ENCODE measurements at regions not wholly inside any gene's neighbourhood (a gene's known extent, or its start where the extent isn't known, plus 50 kb on each side); places are given as distances from the start of the nearest gene placed in this dataset.
A peak's percentile ranks its signal among the peaks of the same experiment; 100 is the strongest.

GRCh38 chr3:5270666-5271371, 83.3 kb downstream of the EDEM1 start:
- no peak for DNase-seq (ENCODE audit: low read depth in 2 of 3, low spot score in 2 of 3)

- DNase-seq (ENCODE audit: low read depth in 2 of 3, low spot score in 2 of 3) = no peak
Measured at GRCh38 chr3:5271372-5271683, 83.8 kb downstream of the EDEM1 start.

GRCh38 chr3:5272387-5272786, 84.9 kb downstream of the EDEM1 start:
- DNase-seq (ENCODE audit: low read depth in 2 of 3, low spot score in 2 of 3) = no peak

- no peak for DNase-seq (ENCODE audit: low read depth in 2 of 3, low spot score in 2 of 3)
Measured at GRCh38 chr3:5274091-5274490, 86.6 kb downstream of the EDEM1 start.

- no peak for DNase-seq (ENCODE audit: low read depth in 2 of 3, low spot score in 2 of 3)
Measured at GRCh38 chr3:5275529-5275928, 88.0 kb downstream of the EDEM1 start.

- no peak for DNase-seq (ENCODE audit: low read depth in 2 of 3, low spot score in 2 of 3)
Measured at GRCh38 chr3:5276934-5277333, 89.4 kb downstream of the EDEM1 start.

GRCh38 chr3:5277612-5278236, 90.2 kb downstream of the EDEM1 start:
- no peak for DNase-seq (ENCODE audit: low read depth in 2 of 3, low spot score in 2 of 3)

- no peak for DNase-seq (ENCODE audit: low read depth in 2 of 3, low spot score in 2 of 3)
Measured at GRCh38 chr3:5278666-5279065, 91.2 kb downstream of the EDEM1 start.

- DNase-seq (ENCODE audit: low read depth in 2 of 3, low spot score in 2 of 3) = no peak
Measured at GRCh38 chr3:5282703-5283102, 95.2 kb downstream of the EDEM1 start.

GRCh38 chr3:5285439-5285838, 97.9 kb downstream of the EDEM1 start:
- DNase-seq (ENCODE audit: low read depth in 2 of 3, low spot score in 2 of 3) = no peak

- DNase-seq (ENCODE audit: low read depth in 2 of 3, low spot score in 2 of 3) = no peak
Measured at GRCh38 chr3:5290915-5291314, 103.4 kb downstream of the EDEM1 start.

- DNase-seq (ENCODE audit: low read depth in 2 of 3, low spot score in 2 of 3) = no peak
Measured at GRCh38 chr3:5292512-5292911, 105.0 kb downstream of the EDEM1 start.

- no peak for DNase-seq (ENCODE audit: low read depth in 2 of 3, low spot score in 2 of 3)
Measured at GRCh38 chr3:5293207-5293606, 105.7 kb downstream of the EDEM1 start.

- DNase-seq (ENCODE audit: low read depth in 2 of 3, low spot score in 2 of 3) = no peak
Measured at GRCh38 chr3:5294356-5294755, 106.8 kb downstream of the EDEM1 start.

- DNase-seq (ENCODE audit: low read depth in 2 of 3, low spot score in 2 of 3) = no peak
Measured at GRCh38 chr3:5295191-5295690, 107.7 kb downstream of the EDEM1 start.

GRCh38 chr3:5296362-5296761, 108.9 kb downstream of the EDEM1 start:
- DNase-seq (ENCODE audit: low read depth in 2 of 3, low spot score in 2 of 3) = no peak

GRCh38 chr3:5297895-5298294, 110.4 kb downstream of the EDEM1 start:
- no peak for DNase-seq (ENCODE audit: low read depth in 2 of 3, low spot score in 2 of 3)

GRCh38 chr3:5298453-5298852, 110.9 kb downstream of the EDEM1 start:
- DNase-seq (ENCODE audit: low read depth in 2 of 3, low spot score in 2 of 3) = peak in 2 of 3 donors; percentile 30 to 67

- DNase-seq (ENCODE audit: low read depth in 2 of 3, low spot score in 2 of 3) = no peak
Measured at GRCh38 chr3:5299161-5299560, 111.7 kb downstream of the EDEM1 start.

GRCh38 chr3:5300638-5301037, 113.1 kb downstream of the EDEM1 start:
- no peak for DNase-seq (ENCODE audit: low read depth in 2 of 3, low spot score in 2 of 3)

GRCh38 chr3:5301651-5302297, 114.3 kb downstream of the EDEM1 start:
- no peak for DNase-seq (ENCODE audit: low read depth in 2 of 3, low spot score in 2 of 3)

GRCh38 chr3:5302661-5303060, 115.2 kb downstream of the EDEM1 start:
- DNase-seq (ENCODE audit: low read depth in 2 of 3, low spot score in 2 of 3) = no peak
